ENCODE measurements at regions not wholly inside any gene's neighbourhood (a gene's known extent, or its start where the extent isn't known, plus 50 kb on each side); places are given as distances from the start of the nearest gene placed in this dataset.

DNA sequence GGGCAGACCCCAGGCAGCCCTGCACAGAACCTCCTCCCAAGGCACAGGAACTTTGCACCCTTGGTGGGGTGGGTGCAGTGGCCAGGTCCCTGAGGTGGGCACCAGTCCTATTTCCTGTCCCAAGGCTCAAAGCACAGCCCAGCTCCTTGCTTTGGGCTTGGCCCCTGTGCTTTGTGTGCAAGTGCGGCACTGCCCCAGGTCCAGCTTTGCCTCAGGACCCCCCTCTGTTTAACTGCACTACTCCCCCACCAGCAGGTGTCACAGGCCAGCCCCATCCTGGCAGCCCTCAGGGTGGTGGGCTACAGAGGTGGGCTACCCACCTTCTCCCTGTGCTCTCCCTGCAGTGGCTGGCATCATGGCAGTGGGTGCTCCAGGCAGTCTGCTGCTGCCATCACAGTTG lies 2469.0 kb downstream of the PCDH7 start:
- TF ChIP-seq, protein P1, sequence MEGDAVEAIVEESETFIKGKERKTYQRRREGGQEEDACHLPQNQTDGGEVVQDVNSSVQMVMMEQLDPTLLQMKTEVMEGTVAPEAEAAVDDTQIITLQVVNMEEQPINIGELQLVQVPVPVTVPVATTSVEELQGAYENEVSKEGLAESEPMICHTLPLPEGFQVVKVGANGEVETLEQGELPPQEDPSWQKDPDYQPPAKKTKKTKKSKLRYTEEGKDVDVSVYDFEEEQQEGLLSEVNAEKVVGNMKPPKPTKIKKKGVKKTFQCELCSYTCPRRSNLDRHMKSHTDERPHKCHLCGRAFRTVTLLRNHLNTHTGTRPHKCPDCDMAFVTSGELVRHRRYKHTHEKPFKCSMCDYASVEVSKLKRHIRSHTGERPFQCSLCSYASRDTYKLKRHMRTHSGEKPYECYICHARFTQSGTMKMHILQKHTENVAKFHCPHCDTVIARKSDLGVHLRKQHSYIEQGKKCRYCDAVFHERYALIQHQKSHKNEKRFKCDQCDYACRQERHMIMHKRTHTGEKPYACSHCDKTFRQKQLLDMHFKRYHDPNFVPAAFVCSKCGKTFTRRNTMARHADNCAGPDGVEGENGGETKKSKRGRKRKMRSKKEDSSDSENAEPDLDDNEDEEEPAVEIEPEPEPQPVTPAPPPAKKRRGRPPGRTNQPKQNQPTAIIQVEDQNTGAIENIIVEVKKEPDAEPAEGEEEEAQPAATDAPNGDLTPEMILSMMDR (conservative IDR thresholded peaks at IDR 0.05; ENCODE audit: low read depth, low read length) = no peak
- no peak for DNase-seq (ENCODE audit: low read depth)
- H3K4me3 ChIP-seq (ENCODE audit: low read depth, low read length) = no peak overlapping the region

DNA sequence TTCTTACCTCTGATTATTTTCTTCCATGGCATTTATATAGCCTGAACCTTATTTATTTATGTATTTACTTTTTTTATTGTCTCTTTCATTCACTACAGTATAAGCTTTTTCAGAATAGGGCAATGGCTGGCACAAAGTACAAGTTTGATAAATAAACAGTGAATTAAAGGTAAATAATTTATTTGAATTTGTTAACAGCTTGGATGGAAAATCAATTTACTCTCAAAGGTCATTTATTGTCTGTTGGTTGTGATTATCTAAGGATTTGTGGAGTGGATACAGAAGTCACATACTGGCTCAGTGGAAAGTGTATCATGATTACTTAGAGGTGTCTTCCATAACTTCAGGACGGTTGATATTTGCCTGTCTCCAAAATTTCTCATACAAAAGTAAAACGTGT lies 2472.9 kb downstream of the PCDH7 start:
- H3K4me3 ChIP-seq (ENCODE audit: low read depth, low read length) = no peak overlapping the region
- DNase-seq (ENCODE audit: low read depth) = no peak
- TF ChIP-seq, protein P1 (conservative IDR thresholded peaks at IDR 0.05; ENCODE audit: low read depth, low read length) = no peak

- TF ChIP-seq, protein P1 (conservative IDR thresholded peaks at IDR 0.05; ENCODE audit: low read depth, low read length) = no peak
- DNase-seq (ENCODE audit: low read depth) = no peak
- no peak overlapping the region for H3K4me3 ChIP-seq (ENCODE audit: low read depth, low read length)
Measured at GRCh38 chr4:33200377-33200776, 2480.2 kb downstream of the PCDH7 start.

DNA sequence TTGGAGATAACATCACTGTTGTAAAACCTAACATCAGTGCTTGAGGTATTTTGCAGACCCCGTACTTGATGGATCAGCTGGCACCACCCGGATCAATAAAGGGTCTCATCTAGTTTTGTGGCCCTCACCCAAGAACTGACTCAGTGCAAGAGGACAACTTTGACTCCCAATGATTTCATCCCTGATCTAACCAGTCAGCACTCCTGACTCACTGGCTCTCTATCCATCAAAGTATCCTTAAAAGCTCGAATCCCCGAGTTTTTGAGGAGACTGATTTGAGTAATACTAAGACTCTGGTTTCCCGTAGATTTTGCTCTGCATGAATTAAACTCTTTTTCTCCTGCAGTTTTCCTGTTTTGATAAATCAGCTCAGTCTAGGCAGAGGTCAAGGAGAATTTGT lies 2498.1 kb downstream of the PCDH7 start:
- TF ChIP-seq, protein P1 (conservative IDR thresholded peaks at IDR 0.05; ENCODE audit: low read depth, low read length) = no peak
- no peak for DNase-seq (ENCODE audit: low read depth)
- no peak overlapping the region for H3K4me3 ChIP-seq (ENCODE audit: low read depth, low read length)

DNA sequence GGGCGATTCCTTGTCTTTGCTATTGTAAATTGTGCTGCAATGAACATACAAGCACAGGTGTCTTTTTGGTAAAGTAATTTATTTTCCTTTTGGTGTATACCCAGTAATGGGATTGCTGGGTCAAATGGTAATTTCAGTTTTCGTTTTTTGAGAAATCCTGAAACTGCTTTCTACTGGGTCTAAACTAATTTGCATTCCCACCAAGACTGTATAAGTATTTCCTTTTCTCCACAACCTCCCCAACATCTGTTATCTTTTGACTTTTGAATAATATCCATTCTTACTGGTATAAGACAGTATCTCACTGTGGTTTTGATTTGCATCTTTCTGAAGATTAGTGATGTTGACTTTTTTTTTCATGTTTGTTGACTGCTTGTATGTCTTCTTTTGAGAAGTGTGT lies 2506.0 kb downstream of the PCDH7 start:
- no peak for DNase-seq (ENCODE audit: low read depth)
- no peak overlapping the region for H3K4me3 ChIP-seq (ENCODE audit: low read depth, low read length)
- TF ChIP-seq, protein P1 (conservative IDR thresholded peaks at IDR 0.05; ENCODE audit: low read depth, low read length) = no peak

DNA sequence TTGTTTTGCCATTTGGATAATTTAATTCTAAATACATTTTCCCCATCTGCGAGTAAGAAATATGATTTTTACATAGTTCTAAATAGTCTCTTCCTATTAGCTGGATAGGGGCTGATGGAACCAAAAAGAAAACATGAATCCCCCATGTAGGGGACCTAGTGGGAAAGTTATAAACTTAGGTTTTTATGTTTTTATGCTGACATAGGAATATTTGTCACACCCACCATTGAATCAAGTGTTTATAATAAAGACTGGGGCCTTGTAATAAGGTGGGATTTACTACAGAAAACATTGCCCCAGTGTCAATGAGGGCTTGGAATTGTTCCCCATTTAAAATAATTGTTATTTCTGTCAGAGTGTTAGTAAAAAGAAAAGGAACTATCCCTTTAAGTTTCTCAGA lies 2506.6 kb downstream of the PCDH7 start:
- TF ChIP-seq, protein P1 (conservative IDR thresholded peaks at IDR 0.05; ENCODE audit: low read depth, low read length) = no peak

DNA sequence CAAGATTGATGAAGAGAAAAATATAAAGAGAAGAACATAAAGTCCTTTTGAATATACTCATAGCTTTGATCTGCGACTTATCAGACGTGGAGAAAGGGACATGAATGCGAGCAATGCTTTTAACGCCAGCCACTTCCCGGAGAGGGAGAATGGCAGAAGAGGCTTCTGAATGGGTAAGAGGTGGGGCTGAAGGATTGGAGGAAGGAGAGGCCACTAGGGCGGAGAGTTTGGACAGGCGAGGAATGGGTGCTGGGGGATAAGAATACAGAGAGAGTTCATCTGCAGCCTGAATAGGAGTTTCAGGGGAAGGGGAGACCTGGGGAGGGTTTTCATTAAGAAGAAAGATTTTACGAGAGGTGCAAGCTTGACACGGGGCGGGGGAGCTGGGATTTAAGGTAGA lies 2534.9 kb downstream of the PCDH7 start:
- DNase-seq (ENCODE audit: low read depth) = no peak
- TF ChIP-seq, protein P1 (conservative IDR thresholded peaks at IDR 0.05; ENCODE audit: low read depth, low read length) = no peak
- H3K4me3 ChIP-seq (ENCODE audit: low read depth, low read length) = no peak overlapping the region

More for the DNA sequence above, 2506.6 kb downstream of the PCDH7 start:
- no peak overlapping the region for H3K4me3 ChIP-seq (ENCODE audit: low read depth, low read length)
- DNase-seq (ENCODE audit: low read depth) = no peak
